AG04449 (cell line): ENCODE measurements at regions not wholly inside any gene's neighbourhood (a gene's known extent, or its start where the extent isn't known, plus 50 kb on each side); places are given as distances from the start of the nearest gene placed in this dataset.
"Not testable (repeated sequence)": the region's sequence is repeated elsewhere in the genome, so short reads cannot be mapped to it uniquely, and the experiment has no call there.

Experiments
- CTCF ChIA-PET: fragments of 350-600 bp; formaldehyde crosslinking; extraction: SDS; loops from one replicate; lab custom pipeline; 2021; ENCODE audit warnings: antibody characterized with exemption; lab: Yijun Ruan, JAX
- POLR2A ChIA-PET: fragments of 400-600, 350-600 bp; formaldehyde crosslinking; extraction: SDS; loops from one replicate; lab custom pipeline; 2020; ENCODE audit warnings: antibody characterized with exemption, inconsistent platforms; lab: Yijun Ruan, JAX
- DNase-seq: peaks from one replicate; pipeline ENCODE4 v3.0.0-alpha.2; 2010; ENCODE audit warnings: low read depth, low spot score
- H3K4me3 ChIP-seq: 2 replicates; pipeline ENCODE4 v1.5.1; 2011; ENCODE audit warnings: low read depth, mild to moderate bottlenecking, control low read depth, low read length
- TF ChIP-seq, protein P1 (sequence below): IDR thresholded peaks from one replicate; pipeline ENCODE4 v1.5.1; 2011; ENCODE audit warnings: mild to moderate bottlenecking, moderate library complexity, low read length, control low read depth, inconsistent platforms; ENCODE audit not compliant: insufficient read depth; ENCODE audit errors: missing control alignments

DNA sequence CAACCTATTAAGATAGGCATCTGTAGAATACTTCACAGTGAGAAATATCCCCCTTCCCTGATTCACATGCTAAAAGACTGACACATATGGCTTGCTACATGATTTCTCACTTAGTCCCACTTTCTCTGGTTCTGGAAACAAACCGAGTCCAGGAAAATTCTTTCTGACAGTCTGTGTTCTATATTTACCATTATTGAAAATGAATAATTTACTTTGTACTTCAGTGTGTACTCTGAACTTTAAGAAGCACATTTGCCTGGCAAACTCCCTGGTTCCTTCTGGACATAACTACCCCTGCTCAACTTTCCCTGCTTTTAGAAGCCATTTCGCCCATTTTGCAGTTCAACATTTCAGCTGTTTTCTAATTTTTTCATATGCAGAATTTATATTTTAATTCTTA, 53.6 kb downstream of the APCS start:
- POLR2A ChIA-PET = no interaction called here
- no peak overlapping the region for H3K4me3 ChIP-seq
- DNase-seq = no peak
- CTCF ChIA-PET = no interaction called here
- TF ChIP-seq, protein P1, sequence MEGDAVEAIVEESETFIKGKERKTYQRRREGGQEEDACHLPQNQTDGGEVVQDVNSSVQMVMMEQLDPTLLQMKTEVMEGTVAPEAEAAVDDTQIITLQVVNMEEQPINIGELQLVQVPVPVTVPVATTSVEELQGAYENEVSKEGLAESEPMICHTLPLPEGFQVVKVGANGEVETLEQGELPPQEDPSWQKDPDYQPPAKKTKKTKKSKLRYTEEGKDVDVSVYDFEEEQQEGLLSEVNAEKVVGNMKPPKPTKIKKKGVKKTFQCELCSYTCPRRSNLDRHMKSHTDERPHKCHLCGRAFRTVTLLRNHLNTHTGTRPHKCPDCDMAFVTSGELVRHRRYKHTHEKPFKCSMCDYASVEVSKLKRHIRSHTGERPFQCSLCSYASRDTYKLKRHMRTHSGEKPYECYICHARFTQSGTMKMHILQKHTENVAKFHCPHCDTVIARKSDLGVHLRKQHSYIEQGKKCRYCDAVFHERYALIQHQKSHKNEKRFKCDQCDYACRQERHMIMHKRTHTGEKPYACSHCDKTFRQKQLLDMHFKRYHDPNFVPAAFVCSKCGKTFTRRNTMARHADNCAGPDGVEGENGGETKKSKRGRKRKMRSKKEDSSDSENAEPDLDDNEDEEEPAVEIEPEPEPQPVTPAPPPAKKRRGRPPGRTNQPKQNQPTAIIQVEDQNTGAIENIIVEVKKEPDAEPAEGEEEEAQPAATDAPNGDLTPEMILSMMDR = no peak

DNA sequence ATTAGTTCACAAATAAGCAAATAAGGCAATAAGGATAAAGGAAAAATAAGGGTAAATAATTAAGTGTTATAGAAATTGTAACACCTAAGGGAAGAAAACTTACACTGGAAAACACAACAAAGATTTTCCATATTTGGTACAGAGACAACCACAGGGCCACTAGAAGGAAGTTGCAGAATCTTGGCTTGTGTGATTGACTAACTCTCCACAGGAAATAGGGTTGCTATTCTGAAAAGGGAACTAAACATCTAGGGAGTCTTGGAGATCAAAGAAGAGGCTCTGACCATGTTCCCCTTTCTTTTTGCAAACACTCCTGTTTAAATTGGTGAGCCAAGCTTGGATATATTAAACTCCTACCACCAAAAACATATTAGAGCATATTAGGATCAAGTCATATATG, 59.1 kb downstream of the APCS start:
- no peak overlapping the region for H3K4me3 ChIP-seq
- TF ChIP-seq, protein P1 = no peak
- POLR2A ChIA-PET = no interaction called here
- no peak for DNase-seq
- CTCF ChIA-PET = no interaction called here

DNA sequence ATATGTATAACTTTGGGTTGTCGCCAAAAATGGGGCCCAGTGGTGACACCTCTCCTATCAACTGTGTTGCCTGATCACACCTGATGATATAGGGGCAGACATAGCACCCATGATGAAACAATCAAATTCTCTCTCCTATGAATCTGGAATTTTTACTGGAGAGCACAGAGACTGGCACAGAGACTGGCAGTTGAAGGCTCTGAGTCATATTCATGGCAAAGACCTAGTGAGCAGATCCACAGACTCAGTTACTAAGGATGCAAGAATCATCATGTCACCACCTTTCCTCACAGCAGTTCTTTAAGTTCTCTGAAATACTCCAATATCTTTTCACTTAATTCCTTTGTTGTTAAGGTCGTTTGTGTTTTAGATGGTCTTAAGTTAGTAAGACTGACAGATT, 60.0 kb downstream of the APCS start:
- DNase-seq = no peak
- ChIA-PET CTCF (no interaction called here), POLR2A (no interaction called here)
- no peak overlapping the region for H3K4me3 ChIP-seq
- TF ChIP-seq, protein P1 = no peak

- peak; percentile 12 for DNase-seq
- H3K4me3 ChIP-seq = no peak overlapping the region
- TF ChIP-seq, protein P1 = no peak
- ChIA-PET POLR2A (interaction anchor here (1.0 kb wide), 1 partner anchor 55 kb away, joined by 5 read pairs; no protein-coding TSS in a partner anchor), CTCF (no interaction called here)
Observed at GRCh38 chr1:159652506-159652905, 61.9 kb downstream of the CRP start.

DNA sequence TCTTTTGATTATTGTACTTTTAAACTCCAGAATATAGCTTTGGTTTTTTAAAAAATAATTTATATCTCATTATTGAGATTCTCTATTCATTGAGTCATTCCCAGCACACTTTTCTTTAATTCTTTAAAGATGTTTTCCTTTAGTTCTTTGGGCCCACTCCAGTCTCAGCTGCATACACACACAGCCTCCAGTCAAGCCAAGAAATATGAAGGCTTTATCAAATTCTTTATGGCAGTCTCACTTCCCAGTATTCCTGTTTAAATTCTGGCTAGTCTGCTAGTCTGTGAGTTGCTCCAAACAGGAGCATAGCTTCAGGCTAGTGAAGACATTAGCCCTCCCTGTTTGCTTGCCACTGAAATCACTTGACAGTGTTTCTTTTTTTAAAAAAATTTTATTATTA, 61.2 kb downstream of the CRP start:
- CTCF ChIA-PET = no interaction called here

DNA sequence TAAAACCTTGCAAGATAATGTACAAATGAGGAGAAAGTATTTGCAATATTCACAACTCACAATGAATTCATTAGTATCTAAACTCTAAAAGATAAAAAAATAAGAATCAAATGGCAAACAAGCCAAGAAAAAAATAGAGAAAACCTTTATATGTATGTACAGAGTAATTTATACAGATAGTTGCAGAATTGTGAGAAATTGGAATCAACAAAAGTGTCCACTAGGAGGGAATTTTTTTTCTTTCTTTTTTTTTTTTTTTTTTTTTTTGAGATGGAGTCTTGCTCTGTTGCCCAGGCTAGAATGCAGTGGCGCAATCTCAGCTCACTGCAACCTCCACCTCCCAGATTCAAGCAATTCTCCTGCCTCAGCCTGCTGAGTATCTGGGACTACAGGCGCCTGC, 56.9 kb downstream of the CRP start:
- CTCF ChIA-PET, DNase-seq, POLR2A ChIA-PET, H3K4me3 ChIP-seq: not testable (repeated sequence)

More for the DNA sequence above, 61.2 kb downstream of the CRP start:
- TF ChIP-seq, protein P1 = no peak
- POLR2A ChIA-PET = interaction anchor here (1.0 kb wide), 1 partner anchor 55 kb away, joined by 5 read pairs; no protein-coding TSS in a partner anchor
- peak; percentile 41 for DNase-seq
- no peak overlapping the region for H3K4me3 ChIP-seq
